Naive B cell (primary cell): ENCODE measurements at regions not wholly inside any gene's neighbourhood (a gene's known extent, or its start where the extent isn't known, plus 50 kb on each side); places are given as distances from the start of the nearest gene placed in this dataset.
A peak's percentile ranks its signal among the peaks of the same experiment; 100 is the strongest.

Experiments
- ATAC-seq, 2 donors: fragments of 150-1000 bp; cut with Tn5 transposase; 2 replicates each; pipeline ENCODE4 v1.10.0; 2021; ENCODE audit warnings: low read depth in 2 of 2, mild to moderate bottlenecking in 2 of 2, moderate library complexity in 2 of 2
- DNase-seq: peaks from one replicate; pipeline ENCODE4 v3.0.0; 2022
- H3K27ac Mint-ChIP-seq, 6 donors: one replicate each; pipeline ENCODE4 v1.8.0; 2020 to 2022; ENCODE audit warnings: mild to moderate bottlenecking in 6 of 6, mixed read lengths in 6 of 6, moderate library complexity in 5 of 6, inconsistent platforms in 2 of 6
- H3K27me3 Mint-ChIP-seq, 3 donors: one replicate each; pipeline ENCODE4 v1.8.0; 2021 to 2022; ENCODE audit warnings: mixed read lengths in 3 of 3, mild to moderate bottlenecking in 1 of 3
- H3K36me3 Mint-ChIP-seq, 2 donors: one replicate each; pipeline ENCODE4 v1.8.0; 2020 to 2022; ENCODE audit warnings: mixed read lengths in 2 of 2, inconsistent platforms in 1 of 2, mild to moderate bottlenecking in 1 of 2
- H3K4me1 Mint-ChIP-seq, 3 donors: one replicate each; pipeline ENCODE4 v1.8.0; 2020 to 2022; ENCODE audit warnings: mixed read lengths in 3 of 3, inconsistent platforms in 1 of 3, mild to moderate bottlenecking in 1 of 3, moderate library complexity in 1 of 3
- H3K4me3 Mint-ChIP-seq, 8 donors: one replicate each; pipeline ENCODE4 v1.8.0; 2020 to 2022; ENCODE audit warnings: mild to moderate bottlenecking in 8 of 8, mixed read lengths in 8 of 8, moderate library complexity in 8 of 8, inconsistent platforms in 2 of 8
- H3K9me3 Mint-ChIP-seq, 7 donors: one replicate each; pipeline ENCODE4 v1.8.0; 2020 to 2022; ENCODE audit warnings: mixed read lengths in 7 of 7, mild to moderate bottlenecking in 5 of 7, inconsistent platforms in 2 of 7, moderate library complexity in 1 of 7

- H3K27ac Mint-ChIP-seq: no peak overlapping the region
- no peaks in the 10 kb centered on the region for H3K4me1 Mint-ChIP-seq
- H3K4me3 Mint-ChIP-seq: no peak overlapping the region
- DNase-seq (no peak), ATAC-seq (no peak)
- H3K36me3 Mint-ChIP-seq: no peaks in the 10 kb centered on the region
- H3K9me3 Mint-ChIP-seq: no peaks in the 10 kb centered on the region
- H3K27me3 Mint-ChIP-seq: peaks cover 0 to 14% (median 10%) of the 10 kb centered on the region in 3 donors
These were observed 380.9 kb downstream of the GATA3 start for GRCh38 chr10:8435186-8436055.

- ATAC-seq (no peak), DNase-seq (no peak)
- Mint-ChIP-seq H3K4me3 (no peak overlapping the region), H3K4me1 (no peaks in the 10 kb centered on the region), H3K36me3 (no peaks in the 10 kb centered on the region), H3K27ac (no peak overlapping the region), H3K9me3 (no peaks in the 10 kb centered on the region), H3K27me3 (peaks cover 4 to 18% (median 12%) of the 10 kb centered on the region in 3 donors)
These were observed 383.4 kb downstream of the GATA3 start for GRCh38 chr10:8437896-8438295.

- Mint-ChIP-seq H3K4me1 (no peaks in the 10 kb centered on the region), H3K9me3 (no peaks in the 10 kb centered on the region), H3K36me3 (no peaks in the 10 kb centered on the region), H3K27ac (no peak overlapping the region), H3K27me3 (peaks cover 10 to 18% (median 14%) of the 10 kb centered on the region in 3 donors), H3K4me3 (no peak overlapping the region)
- no peak for ATAC-seq
- no peak for DNase-seq
These were observed 384.1 kb downstream of the GATA3 start for GRCh38 chr10:8438603-8439002.

- Mint-ChIP-seq H3K4me3 (no peak overlapping the region), H3K36me3 (no peaks in the 10 kb centered on the region), H3K9me3 (no peaks in the 10 kb centered on the region), H3K27ac (no peak overlapping the region), H3K27me3 (peaks cover 10 to 17% (median 14%) of the 10 kb centered on the region in 3 donors), H3K4me1 (no peaks in the 10 kb centered on the region)
- no peak for DNase-seq
- no peak for ATAC-seq
These were observed 384.6 kb downstream of the GATA3 start for GRCh38 chr10:8439040-8439439.

- DNase-seq (no peak), ATAC-seq (no peak)
These were observed 390.1 kb downstream of the GATA3 start for GRCh38 chr10:8444630-8445029.

GRCh38 chr10:8445353-8445752, 390.9 kb downstream of the GATA3 start:
- ATAC-seq: no peak
- Mint-ChIP-seq H3K9me3 (no peaks in the 10 kb centered on the region), H3K4me3 (no peak overlapping the region)

More at GRCh38 chr10:8444630-8445029, 390.1 kb downstream of the GATA3 start:
- Mint-ChIP-seq H3K27ac (no peak overlapping the region), H3K9me3 (no peaks in the 10 kb centered on the region), H3K27me3 (peaks cover 10 to 14% (median 11%) of the 10 kb centered on the region in 3 donors), H3K36me3 (no peaks in the 10 kb centered on the region), H3K4me1 (peaks cover 0 to 2% (median 0%) of the 10 kb centered on the region in 3 donors), H3K4me3 (no peak overlapping the region)

GRCh38 chr10:8449909-8450308, 395.4 kb downstream of the GATA3 start:
- Mint-ChIP-seq H3K4me3 (no peak overlapping the region), H3K27ac (no peak overlapping the region), H3K4me1 (no peaks in the 10 kb centered on the region), H3K9me3 (no peaks in the 10 kb centered on the region), H3K36me3 (no peaks in the 10 kb centered on the region), H3K27me3 (peaks cover 6 to 9% (median 8%) of the 10 kb centered on the region in 3 donors)
- DNase-seq (no peak), ATAC-seq (no peak)

More at GRCh38 chr10:8445353-8445752, 390.9 kb downstream of the GATA3 start:
- H3K27ac Mint-ChIP-seq: no peak overlapping the region
- peaks cover 10 to 13% (median 11%) of the 10 kb centered on the region in 3 donors for H3K27me3 Mint-ChIP-seq
- H3K36me3 Mint-ChIP-seq: no peaks in the 10 kb centered on the region
- H3K4me1 Mint-ChIP-seq: peaks cover 0 to 2% (median 0%) of the 10 kb centered on the region in 3 donors
- no peak for DNase-seq

- H3K9me3 Mint-ChIP-seq: peaks cover 0 to 10% (median 4%) of the 10 kb centered on the region in 7 donors
- H3K4me1 Mint-ChIP-seq: no peaks in the 10 kb centered on the region
- peaks cover 6 to 9% (median 8%) of the 10 kb centered on the region in 3 donors for H3K27me3 Mint-ChIP-seq
- H3K36me3 Mint-ChIP-seq: no peaks in the 10 kb centered on the region
- peak overlapping the region in 1 of 6 donors; percentile 3 for H3K27ac Mint-ChIP-seq
- ATAC-seq: no peak
- DNase-seq: no peak
- peak overlapping the region in 1 of 8 donors; percentile 26 for H3K4me3 Mint-ChIP-seq
These were observed 399.1 kb downstream of the GATA3 start for GRCh38 chr10:8453587-8453986.

- Mint-ChIP-seq H3K4me3 (no peak overlapping the region), H3K27me3 (peaks cover 6 to 16% (median 8%) of the 10 kb centered on the region in 3 donors), H3K9me3 (peaks cover 0 to 14% (median 6%) of the 10 kb centered on the region in 7 donors), H3K36me3 (no peaks in the 10 kb centered on the region), H3K4me1 (no peaks in the 10 kb centered on the region), H3K27ac (no peak overlapping the region)
- no peak for ATAC-seq
- no peak for DNase-seq
These were observed 399.9 kb downstream of the GATA3 start for GRCh38 chr10:8454357-8454756.

GRCh38 chr10:8455181-8455580, 400.7 kb downstream of the GATA3 start:
- DNase-seq (no peak), ATAC-seq (no peak)
- no peak overlapping the region for H3K27ac Mint-ChIP-seq
- H3K4me3 Mint-ChIP-seq: no peak overlapping the region
- H3K9me3 Mint-ChIP-seq: peaks cover 0 to 14% (median 6%) of the 10 kb centered on the region in 7 donors
- H3K27me3 Mint-ChIP-seq: peaks cover 6 to 17% (median 8%) of the 10 kb centered on the region in 3 donors
- H3K36me3 Mint-ChIP-seq: no peaks in the 10 kb centered on the region
- no peaks in the 10 kb centered on the region for H3K4me1 Mint-ChIP-seq

- DNase-seq (no peak), ATAC-seq (no peak)
- Mint-ChIP-seq H3K4me1 (no peaks in the 10 kb centered on the region), H3K4me3 (no peak overlapping the region), H3K27ac (no peak overlapping the region), H3K36me3 (no peaks in the 10 kb centered on the region), H3K27me3 (peaks cover 7 to 14% (median 8%) of the 10 kb centered on the region in 3 donors), H3K9me3 (peaks cover 0 to 18% (median 6%) of the 10 kb centered on the region in 7 donors)
These were observed 401.9 kb downstream of the GATA3 start for GRCh38 chr10:8456386-8456785.

GRCh38 chr10:8460626-8461025, 406.1 kb downstream of the GATA3 start:
- Mint-ChIP-seq H3K36me3 (no peaks in the 10 kb centered on the region), H3K27ac (no peak overlapping the region), H3K4me3 (no peak overlapping the region), H3K27me3 (peaks cover 11 to 21% (median 14%) of the 10 kb centered on the region in 3 donors), H3K4me1 (no peaks in the 10 kb centered on the region), H3K9me3 (peaks cover 0 to 18% (median 6%) of the 10 kb centered on the region in 7 donors)
- ATAC-seq (no peak), DNase-seq (no peak)

GRCh38 chr10:8462565-8462964, 408.1 kb downstream of the GATA3 start:
- ATAC-seq: no peak
- Mint-ChIP-seq H3K4me1 (no peaks in the 10 kb centered on the region), H3K27me3 (peaks cover 14 to 21% (median 18%) of the 10 kb centered on the region in 3 donors), H3K4me3 (no peak overlapping the region), H3K36me3 (no peaks in the 10 kb centered on the region), H3K9me3 (peaks cover 0 to 13% (median 4%) of the 10 kb centered on the region in 7 donors), H3K27ac (no peak overlapping the region)
- no peak for DNase-seq

GRCh38 chr10:8463853-8464252, 409.4 kb downstream of the GATA3 start:
- Mint-ChIP-seq H3K4me3 (no peak overlapping the region), H3K4me1 (no peaks in the 10 kb centered on the region), H3K9me3 (peaks cover 0 to 6% (median 0%) of the 10 kb centered on the region in 7 donors), H3K36me3 (no peaks in the 10 kb centered on the region), H3K27me3 (peaks cover 12 to 21% (median 18%) of the 10 kb centered on the region in 3 donors), H3K27ac (no peak overlapping the region)
- no peak for DNase-seq
- no peak for ATAC-seq
